H1 (cell line): ENCODE measurements at regions not wholly inside any gene's neighbourhood (a gene's known extent, or its start where the extent isn't known, plus 50 kb on each side); places are given as distances from the start of the nearest gene placed in this dataset.

Experiments used
- FOSL1 ChIP-seq: IDR thresholded peaks from 2 replicates; pipeline ENCODE4 v1.6.1; 2011; ENCODE audit warnings: mild to moderate bottlenecking, low read depth, low read length, moderate library complexity; ENCODE audit not compliant: insufficient read depth
- JUN ChIP-seq: IDR thresholded peaks from 2 replicates; pipeline ENCODE4 v1.6.1; 2011; ENCODE audit warnings: low read depth, mild to moderate bottlenecking, improper control_type of control experiment, low read length
- RAD21 ChIP-seq, 2 experiments: IDR thresholded peaks in 1 of 2; conservative IDR thresholded peaks in 1 of 2; 2 replicates each; pipeline ENCODE4 v1.6.1; 2011; ENCODE audit warnings: low read depth in 2 of 2, low read length in 2 of 2, improper control_type of control experiment in 1 of 2, inconsistent platforms in 1 of 2, mild to moderate bottlenecking in 1 of 2, moderate library complexity in 1 of 2
- SP2 ChIP-seq: IDR thresholded peaks from 2 replicates; pipeline ENCODE4 v1.6.1; 2012; ENCODE audit warnings: mild to moderate bottlenecking, low read length, inconsistent platforms
- TAF7 ChIP-seq: optimal IDR thresholded peaks from 2 replicates; pipeline ENCODE3; 2011; ENCODE audit warnings: low read depth, mild to moderate bottlenecking, inconsistent platforms, low read length, moderate library complexity, borderline replicate concordance
- TF ChIP-seq, protein P1 (sequence below): IDR thresholded peaks from 2 replicates; pipeline ENCODE4 v1.6.1; 2011; ENCODE audit warnings: low read length, improper control_type of control experiment

GRCh38 chr16:51442141-51442870, 291.2 kb upstream of the SALL1 start (continued):
- TF ChIP-seq, protein P1, sequence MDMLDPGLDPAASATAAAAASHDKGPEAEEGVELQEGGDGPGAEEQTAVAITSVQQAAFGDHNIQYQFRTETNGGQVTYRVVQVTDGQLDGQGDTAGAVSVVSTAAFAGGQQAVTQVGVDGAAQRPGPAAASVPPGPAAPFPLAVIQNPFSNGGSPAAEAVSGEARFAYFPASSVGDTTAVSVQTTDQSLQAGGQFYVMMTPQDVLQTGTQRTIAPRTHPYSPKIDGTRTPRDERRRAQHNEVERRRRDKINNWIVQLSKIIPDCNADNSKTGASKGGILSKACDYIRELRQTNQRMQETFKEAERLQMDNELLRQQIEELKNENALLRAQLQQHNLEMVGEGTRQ: no peak
- TF ChIP-seq FOSL1 (no peak), RAD21 (IDR thresholded peaks at IDR 0.05 in 1 of 2, conservative IDR thresholded peaks at IDR 0.05 in 1 of 2; ENCODE audit: low read depth in 2 of 2, low read length in 2 of 2) (no peak), SP2 (no peak), TAF7 (no peak), JUN (no peak)
- TF ChIP-seq, all 59 proteins: peak for 0
